CD8-positive, alpha-beta memory T cell (primary cell): ENCODE measurements at regions not wholly inside any gene's neighbourhood (a gene's known extent, or its start where the extent isn't known, plus 50 kb on each side); places are given as distances from the start of the nearest gene placed in this dataset.
"Not testable (repeated sequence)": the region's sequence is repeated elsewhere in the genome, so short reads cannot be mapped to it uniquely, and the experiment has no call there.

Source experiments
- CTCF ChIA-PET: fragments of 350-600 bp; sonication (Branson Sonifier 250); formaldehyde crosslinking; loops from one replicate; lab custom pipeline; 2021; ENCODE audit warnings: antibody characterized with exemption; lab: Charles Lee
- POLR2A ChIA-PET: fragments of 350-600 bp; sonication (Branson Sonifier 250); formaldehyde crosslinking; loops from one replicate; lab custom pipeline; 2021; ENCODE audit warnings: antibody characterized with exemption; lab: Charles Lee
- DNase-seq, 5 donors: peaks; one replicate each; pipeline versions ENCODE4 v3.0.0 to v3.0.0-alpha.2; 2020 to 2022; ENCODE audit warnings: mixed read lengths in 1 of 5
- H3K27ac ChIP-seq: one replicate; pipeline ENCODE4 v1.7.0; 2013; ENCODE audit warnings: low read depth, mild to moderate bottlenecking, low read length, moderate library complexity
- H3K27me3 ChIP-seq: 2 replicates; pipeline ENCODE4 v1.7.0; 2013; ENCODE audit warnings: low read length, mild to moderate bottlenecking; ENCODE audit not compliant: insufficient read depth, poor library complexity, severe bottlenecking
- H3K36me3 ChIP-seq: 2 replicates; pipeline ENCODE4 v1.7.0; 2013; ENCODE audit warnings: mild to moderate bottlenecking, low read length, moderate library complexity; ENCODE audit not compliant: insufficient read depth
- H3K4me1 ChIP-seq: 2 replicates; pipeline ENCODE4 v1.7.0; 2013; ENCODE audit warnings: mild to moderate bottlenecking, low read length, moderate library complexity; ENCODE audit not compliant: insufficient read depth
- H3K4me3 ChIP-seq: 2 replicates; pipeline ENCODE4 v1.7.0; 2013; ENCODE audit warnings: mild to moderate bottlenecking, low read length
- H3K9me3 ChIP-seq: 2 replicates; pipeline ENCODE4 v1.7.0; 2013; ENCODE audit warnings: mild to moderate bottlenecking, low read length
- H3K27ac Mint-ChIP-seq, 8 donors: one replicate each; pipeline ENCODE4 v1.8.0; 2020 to 2021; ENCODE audit warnings: mixed read lengths in 8 of 8, mild to moderate bottlenecking in 6 of 8, inconsistent platforms in 3 of 8, moderate library complexity in 3 of 8
- H3K27me3 Mint-ChIP-seq, 2 donors: one replicate each; pipeline ENCODE4 v1.8.0; 2020 to 2021; ENCODE audit warnings: mixed read lengths in 2 of 2, mild to moderate bottlenecking in 1 of 2, moderate library complexity in 1 of 2
- H3K36me3 Mint-ChIP-seq, 3 donors: one replicate each; pipeline ENCODE4 v1.8.0; 2020 to 2021; ENCODE audit warnings: mixed read lengths in 3 of 3, inconsistent platforms in 1 of 3, mild to moderate bottlenecking in 1 of 3
- H3K4me1 Mint-ChIP-seq, 3 donors: one replicate each; pipeline ENCODE4 v1.8.0; 2020 to 2021; ENCODE audit warnings: mixed read lengths in 3 of 3, inconsistent platforms in 1 of 3, mild to moderate bottlenecking in 1 of 3
- H3K4me3 Mint-ChIP-seq, 7 donors: one replicate each; pipeline ENCODE4 v1.8.0; 2020 to 2021; ENCODE audit warnings: mixed read lengths in 7 of 7, mild to moderate bottlenecking in 6 of 7, moderate library complexity in 4 of 7, inconsistent platforms in 2 of 7
- H3K9me3 Mint-ChIP-seq, 5 donors: one replicate each; pipeline ENCODE4 v1.8.0; 2020 to 2022; ENCODE audit warnings: mixed read lengths in 5 of 5, mild to moderate bottlenecking in 3 of 5, moderate library complexity in 2 of 5, inconsistent platforms in 1 of 5

DNA sequence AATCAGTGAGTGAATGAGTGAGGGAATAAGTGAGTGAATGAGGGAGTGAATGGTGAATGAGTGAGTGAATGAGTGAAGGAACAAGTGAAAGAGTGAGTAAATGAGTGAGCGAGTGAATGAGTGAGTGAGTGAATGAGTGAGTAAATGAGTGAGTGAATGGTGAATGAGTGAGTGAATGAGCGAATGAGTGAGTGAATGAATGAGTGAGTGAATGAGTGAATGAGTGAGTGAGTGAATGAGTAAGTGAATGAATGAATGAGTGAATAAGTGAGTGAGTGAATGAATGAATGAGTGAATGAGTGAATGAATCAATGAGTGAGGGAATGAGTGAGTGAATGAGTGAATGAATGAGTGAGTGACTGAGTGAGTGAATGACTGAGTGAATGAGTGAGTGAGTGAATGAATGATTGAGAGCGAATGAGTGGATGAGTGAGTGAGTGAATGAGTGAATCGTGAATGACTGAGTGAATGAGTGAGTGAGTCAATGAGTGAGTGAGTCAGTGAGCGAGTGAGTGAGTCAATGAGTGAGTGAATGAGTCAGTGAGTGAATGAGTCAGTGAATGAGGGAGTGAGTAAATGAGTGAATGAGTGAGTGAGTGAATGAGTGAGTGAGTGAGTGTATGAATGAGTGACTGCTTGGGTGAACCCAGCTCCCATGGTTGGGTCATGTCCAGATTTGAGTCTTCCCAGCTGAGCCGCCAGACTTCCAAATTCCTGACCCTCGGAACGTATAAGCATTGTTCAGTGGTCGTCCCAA lies 133.0 kb downstream of the NPIPB11 start:
- H3K27me3 Mint-ChIP-seq, CTCF ChIA-PET, H3K4me3 Mint-ChIP-seq, H3K27ac ChIP-seq, H3K36me3 ChIP-seq, DNase-seq, H3K27ac Mint-ChIP-seq, H3K4me1 ChIP-seq, H3K27me3 ChIP-seq, H3K4me3 ChIP-seq, H3K9me3 ChIP-seq, H3K36me3 Mint-ChIP-seq, H3K9me3 Mint-ChIP-seq, H3K4me1 Mint-ChIP-seq, POLR2A ChIA-PET: not testable (repeated sequence)

DNA sequence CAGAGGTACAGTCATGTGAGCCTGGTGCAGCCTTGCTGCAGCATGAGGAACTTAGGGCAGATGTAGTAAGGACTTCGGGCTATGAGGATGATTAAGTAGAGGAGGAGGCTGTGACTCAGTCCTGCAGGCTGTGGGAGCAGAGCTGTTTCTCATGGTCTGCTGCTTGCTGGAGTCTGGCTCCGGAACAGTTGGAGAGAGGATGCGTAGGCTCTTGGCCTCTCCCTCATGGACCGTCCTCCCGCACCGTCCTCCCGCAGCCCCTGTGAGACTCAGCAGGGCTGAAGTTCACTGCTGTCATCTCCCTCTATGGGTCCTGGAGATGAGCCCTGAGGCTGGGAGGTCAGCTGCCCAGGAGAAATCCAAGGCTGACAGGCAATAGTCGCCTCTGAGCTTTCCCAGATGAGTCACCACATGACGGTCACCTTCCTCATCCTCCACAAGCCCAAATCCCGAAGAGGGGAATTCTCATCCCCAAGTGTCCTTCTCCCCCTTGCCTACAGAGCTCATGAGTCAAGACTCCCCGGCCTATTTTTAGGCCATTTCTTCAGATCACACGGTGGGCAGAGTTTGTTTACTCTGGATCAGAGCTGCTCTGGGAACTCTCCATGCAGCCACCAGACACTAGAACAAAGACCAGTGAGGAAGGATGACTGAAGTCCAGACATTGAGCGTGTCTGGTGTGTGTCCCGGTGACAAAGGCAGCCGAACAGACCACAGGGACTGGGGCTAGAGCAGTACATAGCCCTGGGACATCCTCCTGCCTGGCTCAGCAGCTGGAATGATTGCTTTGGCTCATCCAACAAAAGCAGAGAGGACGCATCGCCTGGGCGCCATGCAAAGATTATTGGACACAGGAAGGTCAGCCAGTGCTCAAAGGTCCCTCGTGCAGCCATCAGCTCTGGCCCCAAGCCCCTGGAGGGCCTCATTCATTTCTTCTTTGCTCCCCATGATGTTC lies 134.5 kb downstream of the NPIPB11 start:
- H3K4me1 ChIP-seq, H3K4me1 Mint-ChIP-seq, POLR2A ChIA-PET, H3K9me3 Mint-ChIP-seq, H3K4me3 Mint-ChIP-seq, DNase-seq, H3K27ac ChIP-seq, CTCF ChIA-PET, H3K27me3 Mint-ChIP-seq, H3K4me3 ChIP-seq, H3K36me3 ChIP-seq, H3K9me3 ChIP-seq, H3K36me3 Mint-ChIP-seq, H3K27me3 ChIP-seq: not testable (repeated sequence)
- H3K27ac Mint-ChIP-seq = peak overlapping the region in 3 of 8 donors; percentile 60 to 86 (median 69)

DNA sequence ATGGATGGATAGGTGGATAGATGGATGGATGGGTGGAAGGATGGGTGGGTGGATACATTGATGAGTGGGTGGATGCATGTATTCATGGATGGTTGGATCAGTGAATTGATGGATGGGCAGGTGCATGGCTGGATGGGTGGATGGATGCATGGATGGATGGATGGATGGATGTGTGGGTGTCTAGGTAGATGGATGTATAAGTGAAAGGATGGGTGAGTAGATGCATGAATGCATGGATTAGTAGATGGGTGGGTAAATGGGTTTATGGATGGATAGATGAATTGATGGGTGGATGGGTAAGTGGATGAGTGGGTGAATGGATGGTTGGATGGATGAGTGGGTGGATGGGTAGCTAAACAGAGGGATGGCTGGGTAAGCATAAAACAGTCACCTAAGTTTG lies 135.6 kb downstream of the NPIPB11 start:
- H3K4me1 ChIP-seq, DNase-seq, H3K4me1 Mint-ChIP-seq, H3K9me3 Mint-ChIP-seq, POLR2A ChIA-PET, CTCF ChIA-PET, H3K9me3 ChIP-seq, H3K4me3 ChIP-seq, H3K36me3 Mint-ChIP-seq, H3K36me3 ChIP-seq, H3K27ac ChIP-seq, H3K4me3 Mint-ChIP-seq, H3K27me3 ChIP-seq, H3K27me3 Mint-ChIP-seq: not testable (repeated sequence)
- H3K27ac Mint-ChIP-seq = peak overlapping the region in 1 of 8 donors; percentile 31

DNA sequence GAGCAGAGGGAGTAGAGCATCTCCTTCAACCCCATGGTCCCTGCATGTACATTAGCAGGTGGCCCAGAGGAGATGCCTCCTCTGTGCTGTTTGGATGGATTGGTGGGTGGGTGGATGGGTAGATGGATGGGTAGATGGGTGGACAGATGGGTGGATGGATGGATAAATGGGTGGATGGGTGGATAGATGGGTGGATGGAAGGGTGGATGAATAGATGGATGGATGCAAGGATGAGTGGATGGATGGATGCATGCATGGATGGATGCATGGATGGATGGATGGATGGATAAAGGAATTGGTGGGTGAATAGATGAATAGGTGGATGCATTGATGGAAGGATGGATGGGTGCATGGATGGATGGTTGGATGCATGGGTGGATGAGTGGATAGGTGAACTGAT lies 136.5 kb downstream of the NPIPB11 start:
- H3K36me3 ChIP-seq, CTCF ChIA-PET, H3K36me3 Mint-ChIP-seq, H3K27ac Mint-ChIP-seq, H3K4me3 Mint-ChIP-seq, H3K9me3 ChIP-seq, H3K27me3 ChIP-seq, H3K4me1 Mint-ChIP-seq, H3K27me3 Mint-ChIP-seq, H3K4me1 ChIP-seq, POLR2A ChIA-PET, H3K9me3 Mint-ChIP-seq, H3K4me3 ChIP-seq, DNase-seq, H3K27ac ChIP-seq: not testable (repeated sequence)

DNA sequence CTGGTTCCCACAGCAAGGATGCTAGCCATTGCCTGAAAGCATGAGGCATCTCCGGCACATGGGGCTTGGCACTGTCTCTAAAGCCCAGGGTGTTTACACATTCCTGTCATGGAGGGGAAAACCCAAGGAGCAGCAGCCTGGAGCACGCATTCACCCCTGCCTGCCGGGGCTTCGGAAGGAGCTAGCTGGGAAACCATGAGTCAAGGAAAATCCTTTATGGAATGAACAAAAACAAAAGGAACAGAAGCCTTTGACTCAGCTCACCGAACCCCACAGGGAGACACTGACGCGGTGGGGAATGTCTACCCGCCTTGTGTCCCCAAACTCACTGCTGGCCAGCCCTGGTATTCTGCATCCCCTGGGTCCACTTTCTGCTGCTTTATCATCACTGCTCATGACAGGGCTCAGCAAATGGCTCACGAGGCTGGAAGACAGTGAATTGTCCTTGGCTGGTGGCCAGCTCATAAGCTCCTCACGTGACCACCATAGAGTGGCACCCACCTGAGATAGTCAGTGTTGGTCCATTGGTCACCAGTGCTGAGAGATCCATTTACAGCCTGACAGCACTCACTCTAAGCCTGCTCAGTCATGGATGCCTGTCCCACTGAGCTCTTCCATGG lies 137.2 kb downstream of the NPIPB11 start:
- H3K36me3 ChIP-seq, CTCF ChIA-PET: not testable (repeated sequence)

DNA sequence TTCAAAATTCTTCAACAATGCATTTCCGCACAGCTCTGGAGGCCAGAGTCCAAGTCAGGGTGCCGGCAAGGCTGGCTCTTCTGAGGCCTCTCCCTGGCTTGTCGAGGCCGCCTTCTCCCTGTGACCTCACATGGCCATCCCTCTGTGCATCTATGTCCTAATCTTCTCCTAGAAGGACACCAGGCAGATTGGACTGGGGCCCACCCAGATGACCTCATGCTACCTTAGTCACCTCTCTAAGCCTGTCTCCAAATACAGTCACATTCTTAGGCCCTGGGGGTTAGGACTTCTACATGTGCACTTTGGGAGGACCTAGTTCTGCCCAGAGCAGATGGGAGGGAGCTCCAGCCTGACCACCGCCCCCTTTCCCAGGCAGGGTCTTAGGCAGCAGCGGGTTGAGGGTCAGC lies 137.7 kb downstream of the NPIPB11 start:
- H3K27ac Mint-ChIP-seq, H3K27ac ChIP-seq, POLR2A ChIA-PET, H3K4me1 Mint-ChIP-seq, H3K9me3 Mint-ChIP-seq, DNase-seq, H3K27me3 ChIP-seq, H3K36me3 ChIP-seq, CTCF ChIA-PET, H3K4me3 ChIP-seq, H3K27me3 Mint-ChIP-seq, H3K4me3 Mint-ChIP-seq, H3K9me3 ChIP-seq, H3K4me1 ChIP-seq, H3K36me3 Mint-ChIP-seq: not testable (repeated sequence)

More for the DNA sequence above, 137.2 kb downstream of the NPIPB11 start:
- H3K4me3 Mint-ChIP-seq, H3K9me3 ChIP-seq, DNase-seq, POLR2A ChIA-PET, H3K4me1 Mint-ChIP-seq, H3K9me3 Mint-ChIP-seq, H3K27me3 ChIP-seq, H3K27ac Mint-ChIP-seq, H3K27ac ChIP-seq, H3K4me1 ChIP-seq, H3K27me3 Mint-ChIP-seq, H3K4me3 ChIP-seq, H3K36me3 Mint-ChIP-seq: not testable (repeated sequence)

DNA sequence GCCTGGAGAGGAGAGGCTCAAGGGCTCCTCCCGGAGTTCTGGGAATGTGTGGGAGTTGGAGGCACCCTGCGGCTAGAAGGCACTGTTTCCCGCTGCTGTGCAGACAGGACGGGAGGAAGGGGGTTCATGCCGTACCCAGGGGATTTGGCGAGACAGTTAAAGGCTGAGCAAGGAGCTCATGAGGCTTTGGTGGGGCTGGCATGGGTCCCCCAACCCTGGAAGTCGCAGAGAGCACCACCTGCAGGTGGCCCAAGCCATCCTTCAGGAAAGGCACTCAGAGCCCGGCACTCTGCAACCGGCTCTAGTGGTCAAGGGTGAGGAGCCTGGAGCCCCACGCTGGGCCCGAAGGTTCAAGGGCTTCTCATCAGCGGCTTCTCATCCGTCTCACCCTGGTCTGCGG lies 138.2 kb downstream of the NPIPB11 start:
- H3K9me3 ChIP-seq, H3K27ac ChIP-seq, POLR2A ChIA-PET, H3K27me3 Mint-ChIP-seq, CTCF ChIA-PET, H3K27me3 ChIP-seq, H3K4me1 Mint-ChIP-seq, H3K36me3 Mint-ChIP-seq, H3K9me3 Mint-ChIP-seq, H3K27ac Mint-ChIP-seq, H3K4me3 Mint-ChIP-seq, H3K4me1 ChIP-seq, H3K4me3 ChIP-seq, DNase-seq, H3K36me3 ChIP-seq: not testable (repeated sequence)

DNA sequence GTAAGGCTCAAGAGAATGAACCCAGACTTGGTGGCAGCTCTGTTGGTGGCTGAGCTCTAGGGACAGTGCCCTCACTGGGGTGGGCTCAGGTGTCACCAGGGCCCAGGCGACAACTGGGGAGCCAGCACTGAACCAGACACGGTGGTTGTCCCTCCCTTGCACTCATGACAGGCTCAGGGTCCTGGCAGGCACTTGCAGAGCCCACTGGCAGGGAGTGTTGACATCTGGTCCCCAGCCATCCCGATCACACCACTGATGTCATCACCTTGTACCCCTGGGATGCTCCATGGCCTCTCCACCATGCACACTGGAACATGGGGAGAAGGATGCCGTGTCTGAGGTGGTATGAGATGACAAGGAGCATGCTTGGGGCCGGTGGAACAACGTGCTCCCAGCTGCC lies 138.6 kb downstream of the NPIPB11 start:
- DNase-seq, H3K4me3 Mint-ChIP-seq, H3K27ac Mint-ChIP-seq, H3K4me1 Mint-ChIP-seq, H3K4me3 ChIP-seq, POLR2A ChIA-PET, H3K4me1 ChIP-seq, H3K9me3 Mint-ChIP-seq, CTCF ChIA-PET, H3K27me3 ChIP-seq, H3K36me3 ChIP-seq, H3K27ac ChIP-seq, H3K9me3 ChIP-seq, H3K36me3 Mint-ChIP-seq, H3K27me3 Mint-ChIP-seq: not testable (repeated sequence)
